Kasumi-1 (cell line): ENCODE measurements at regions not wholly inside any gene's neighbourhood (a gene's known extent, or its start where the extent isn't known, plus 50 kb on each side); places are given as distances from the start of the nearest gene placed in this dataset.

Experiments
- DNase-seq, 2 experiments: peaks; one replicate each; lab custom pipeline; 2025; lab: John Stamatoyannopoulos, UW

DNA sequence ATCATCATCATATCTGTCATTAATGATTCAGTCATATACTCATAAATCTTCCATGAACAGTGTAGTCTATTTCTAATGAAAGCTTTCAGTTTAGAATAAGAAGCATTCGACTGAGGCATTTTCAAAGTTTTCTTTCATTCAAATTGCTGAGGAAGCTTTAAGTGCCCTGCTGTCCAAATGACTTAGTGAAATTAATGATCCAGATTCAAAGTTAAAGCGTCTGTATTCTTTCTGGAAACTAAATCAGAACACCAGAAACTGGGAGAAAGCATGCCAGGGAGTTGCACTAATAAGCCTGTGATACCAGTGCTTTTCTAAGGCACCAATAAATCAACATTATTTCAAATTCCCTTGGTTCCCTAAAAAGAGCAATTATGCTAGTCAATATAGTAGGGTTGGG, 367.8 kb upstream of the ANO5 start:
- DNase-seq = no peak

- DNase-seq = no peak
Measured at GRCh38 chr11:21838427-21838826, 354.5 kb upstream of the ANO5 start.

DNA sequence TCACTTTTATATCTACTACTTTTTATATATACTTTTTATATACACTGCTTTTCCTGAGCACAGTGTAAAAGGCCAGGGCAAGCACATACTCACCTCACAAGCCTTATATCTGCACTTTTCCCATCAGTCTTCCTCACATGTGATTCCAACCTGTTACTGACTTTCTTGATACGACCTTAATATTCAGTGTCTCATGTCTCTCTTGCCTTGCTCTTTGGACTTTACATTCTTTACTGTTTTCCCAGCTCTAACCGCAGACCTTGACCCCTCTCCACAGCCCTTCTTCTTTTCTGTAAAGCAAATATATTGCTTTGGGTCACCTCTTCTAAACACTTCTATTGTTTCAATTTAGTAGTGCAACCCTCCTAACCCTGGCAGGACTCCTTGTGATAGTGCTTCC, 353.1 kb upstream of the ANO5 start:
- DNase-seq = no peak

- DNase-seq = no peak
Measured at GRCh38 chr11:21861314-21861713, 331.6 kb upstream of the ANO5 start.

- no peak for DNase-seq
Measured at GRCh38 chr11:21865541-21865940, 327.3 kb upstream of the ANO5 start.

GRCh38 chr11:21866781-21867180, 326.1 kb upstream of the ANO5 start:
- DNase-seq = no peak

DNA sequence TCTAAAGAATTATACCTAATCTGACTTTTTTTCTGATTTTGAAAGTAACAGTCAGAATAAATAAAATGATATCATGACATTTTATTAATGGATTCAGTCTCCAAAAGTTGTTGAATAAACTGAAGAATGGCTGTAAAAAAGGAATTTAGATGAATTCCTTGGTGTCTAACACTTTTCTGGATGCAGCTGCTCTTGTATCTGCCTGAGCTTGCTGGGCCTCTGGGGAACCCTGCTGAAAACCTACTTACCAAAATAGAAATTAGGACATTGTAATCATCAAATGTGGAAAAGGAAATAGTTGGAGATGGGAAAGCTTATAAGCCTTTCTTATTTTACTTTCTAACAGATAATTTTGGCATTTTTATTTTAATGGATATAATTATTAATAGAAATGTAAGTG, 315.7 kb upstream of the ANO5 start:
- DNase-seq = no peak

GRCh38 chr11:21883354-21883753, 309.5 kb upstream of the ANO5 start:
- no peak for DNase-seq

- peak; percentile 22 to 24 for DNase-seq
Measured at GRCh38 chr11:21888814-21889213, 304.1 kb upstream of the ANO5 start.

- DNase-seq = no peak
Measured at GRCh38 chr11:21892736-21893564, 299.9 kb upstream of the ANO5 start.

DNA sequence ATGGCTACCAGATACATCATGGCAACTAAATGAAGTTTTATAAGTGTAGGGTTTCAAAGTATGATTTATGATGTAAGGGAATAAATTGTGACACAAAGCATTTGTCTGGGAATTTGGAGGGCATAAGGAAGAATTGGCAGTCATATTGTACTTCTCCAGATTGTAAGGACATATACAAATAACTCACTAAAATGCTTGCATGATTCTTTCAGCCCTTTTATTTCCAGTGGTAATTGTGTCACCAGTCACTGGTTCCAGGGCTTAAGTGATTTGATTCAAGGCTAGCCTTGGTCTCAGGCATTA, 299.4 kb upstream of the ANO5 start:
- no peak for DNase-seq

- no peak for DNase-seq
Measured at GRCh38 chr11:21894492-21894891, 298.4 kb upstream of the ANO5 start.

GRCh38 chr11:21895686-21896085, 297.2 kb upstream of the ANO5 start:
- no peak for DNase-seq

DNA sequence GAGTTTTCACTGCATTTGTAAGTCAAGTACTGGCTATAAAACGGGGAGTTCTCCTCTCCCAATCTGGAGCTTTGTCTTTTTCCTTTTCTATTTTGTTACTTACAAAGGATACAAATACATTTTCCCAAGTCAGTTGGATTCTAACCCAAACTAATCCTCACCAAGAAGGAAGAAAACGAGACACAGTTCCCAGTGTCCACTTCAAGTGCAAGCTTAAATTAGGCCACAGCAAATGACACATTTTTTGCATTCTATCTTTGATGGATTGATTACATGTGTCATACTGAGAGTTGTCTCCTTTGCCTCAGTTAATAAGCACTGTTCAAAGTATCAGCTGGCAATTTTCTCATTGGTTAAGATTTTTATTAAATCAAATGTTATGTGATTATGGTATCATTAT, 296.7 kb upstream of the ANO5 start:
- DNase-seq = no peak

DNA sequence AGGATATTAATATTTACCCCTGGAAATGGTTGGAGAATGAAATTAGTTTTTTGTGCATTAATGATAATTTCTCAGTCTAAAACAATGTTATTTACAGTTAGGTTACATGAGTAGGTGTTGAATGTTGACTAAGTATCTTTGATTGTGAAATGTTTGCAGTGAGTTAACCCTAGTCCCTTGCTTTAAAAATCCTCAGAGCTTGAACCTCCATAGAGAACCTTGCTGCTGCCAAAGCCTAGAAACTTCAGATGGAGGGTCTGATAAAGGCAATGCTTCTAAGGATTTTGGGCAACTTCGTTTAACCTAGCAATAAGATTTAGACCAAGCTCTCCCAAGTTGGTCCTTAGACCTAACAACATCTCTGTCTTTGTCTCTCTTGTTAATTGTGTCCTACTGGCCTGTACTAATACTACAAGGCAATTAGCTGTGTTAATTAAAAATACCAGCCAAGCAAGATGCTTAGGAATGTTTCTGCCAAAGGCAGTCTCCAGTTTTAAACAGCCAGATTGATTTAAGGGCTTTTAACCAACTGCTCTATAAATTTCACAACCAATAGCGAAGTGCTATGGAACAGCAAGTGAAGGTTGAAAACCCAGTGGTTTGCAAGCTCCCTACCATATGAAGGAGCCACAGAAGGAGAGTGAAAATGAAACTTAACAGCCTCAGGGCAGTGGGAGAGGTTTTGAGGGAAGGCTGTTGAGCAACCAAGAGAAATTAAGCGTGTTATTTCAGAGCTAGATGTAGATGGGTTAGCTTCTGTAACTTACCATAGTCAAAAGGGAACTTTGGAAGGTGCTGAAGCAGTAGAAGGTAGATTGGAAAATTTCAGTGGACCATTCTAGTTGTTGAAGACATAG, 295.9 kb upstream of the ANO5 start:
- no peak for DNase-seq

DNA sequence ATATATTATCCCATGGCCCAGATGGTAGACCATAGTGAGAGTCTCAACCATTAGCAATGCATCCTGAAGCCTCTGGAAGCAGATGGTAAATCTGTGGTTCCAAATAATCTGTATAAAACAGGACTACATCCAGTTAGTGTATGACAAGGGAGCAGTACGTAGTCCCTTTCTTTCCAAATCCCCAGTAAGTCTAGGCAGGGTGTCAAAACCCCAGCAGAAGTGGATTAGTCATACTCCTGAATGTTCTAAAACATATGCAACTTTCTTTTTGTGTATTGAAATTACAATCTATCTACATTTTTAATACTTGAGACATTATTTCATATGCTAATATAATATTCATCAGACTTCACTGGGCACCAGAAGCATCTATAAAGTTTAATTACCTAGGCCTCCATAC, 295.1 kb upstream of the ANO5 start:
- no peak for DNase-seq

- no peak for DNase-seq
Measured at GRCh38 chr11:21908211-21908610, 284.7 kb upstream of the ANO5 start.

DNA sequence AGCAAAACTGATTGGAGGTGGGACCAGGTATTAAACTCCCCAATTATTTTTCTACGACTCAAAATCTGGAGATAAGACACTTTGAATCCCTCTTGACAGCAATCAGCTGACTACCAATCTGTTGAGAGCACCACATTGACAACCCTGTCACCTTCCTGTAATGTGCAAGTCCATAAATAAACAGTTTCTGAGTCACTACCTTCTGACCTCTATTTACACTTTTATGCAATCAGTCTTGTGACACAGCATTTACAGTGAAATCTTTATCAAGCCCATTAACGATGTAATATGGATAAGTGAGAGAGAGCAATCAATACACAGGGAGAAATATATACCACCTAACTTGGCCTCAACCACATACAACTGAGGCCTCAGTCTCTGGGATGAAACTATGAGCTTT, 283.7 kb upstream of the ANO5 start:
- no peak for DNase-seq

DNA sequence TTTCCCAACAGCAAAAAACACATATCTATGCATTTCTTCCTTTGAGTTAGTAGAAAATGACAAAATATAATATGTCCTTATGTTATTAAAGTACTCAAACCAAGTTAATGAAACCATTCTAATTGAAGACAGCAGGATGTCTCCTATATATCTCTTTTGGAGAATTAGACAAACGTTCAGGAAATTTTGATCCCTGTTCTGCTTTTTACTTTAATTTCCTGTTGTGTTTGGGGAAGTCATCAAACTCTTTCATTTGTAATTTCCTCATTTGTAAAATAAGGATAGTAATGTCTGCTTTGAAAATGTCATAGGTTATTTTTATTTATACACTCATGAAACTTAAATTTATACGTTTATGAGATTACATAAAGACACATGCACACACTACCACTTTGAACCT, 281.8 kb upstream of the ANO5 start:
- no peak for DNase-seq

GRCh38 chr11:21912285-21912684, 280.6 kb upstream of the ANO5 start:
- DNase-seq = no peak

GRCh38 chr11:21921151-21921550, 271.7 kb upstream of the ANO5 start:
- no peak for DNase-seq

- no peak for DNase-seq
Measured at GRCh38 chr11:21924262-21924661, 268.6 kb upstream of the ANO5 start.

GRCh38 chr11:21927628-21928027, 265.3 kb upstream of the ANO5 start:
- no peak for DNase-seq

- DNase-seq = no peak
Measured at GRCh38 chr11:21928847-21929246, 264.0 kb upstream of the ANO5 start.
